ENCODE measurements at regions not wholly inside any gene's neighbourhood (a gene's known extent, or its start where the extent isn't known, plus 50 kb on each side); places are given as distances from the start of the nearest gene placed in this dataset.
A peak's percentile ranks its signal among the peaks of the same experiment; 100 is the strongest.
"Not testable (repeated sequence)": the region's sequence is repeated elsewhere in the genome, so short reads cannot be mapped to it uniquely, and the experiment has no call there.

DNA sequence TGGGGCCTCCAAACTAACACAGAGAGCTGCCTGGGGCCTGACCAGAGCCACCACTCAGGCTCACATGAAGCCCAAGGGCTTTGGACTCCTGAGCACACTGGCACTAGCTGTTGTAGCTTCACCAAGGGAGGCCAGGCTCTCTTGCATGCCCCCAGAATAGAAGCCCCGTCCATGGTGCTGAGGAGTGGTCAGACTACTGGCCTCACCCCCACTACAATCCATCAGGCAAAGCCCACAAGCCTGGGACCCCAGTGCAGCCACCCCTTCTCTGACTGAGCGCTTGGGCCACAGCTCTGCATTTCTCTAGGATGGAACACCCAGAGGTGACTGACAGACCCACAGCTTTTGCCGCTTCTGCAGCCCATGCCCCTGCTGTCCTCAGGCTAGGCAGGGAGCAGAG is 180.8 kb downstream of the PYDC2 start:
- DNase-seq (ENCODE audit: low read depth in 4 of 4, low spot score in 2 of 4) = no peak

DNA sequence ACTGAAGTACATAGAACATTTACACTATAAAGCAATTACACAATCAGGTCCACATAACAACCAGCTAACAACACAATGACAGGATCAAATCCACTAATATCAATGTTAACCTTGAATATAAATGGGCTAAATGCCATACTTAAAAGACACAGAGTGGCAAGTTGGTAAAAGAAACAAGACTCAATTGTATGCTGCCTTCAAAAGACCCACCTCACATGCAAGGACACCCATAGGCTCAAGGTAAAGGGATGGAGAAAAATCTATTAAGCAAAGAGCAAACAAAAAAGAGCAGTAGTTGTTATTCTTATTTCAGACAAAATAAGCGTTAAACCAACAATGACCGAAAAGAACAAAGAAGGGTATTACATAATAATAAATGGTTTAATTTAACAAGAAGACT is 183.3 kb downstream of the PYDC2 start:
- DNase-seq (ENCODE audit: low read depth in 4 of 4, low spot score in 2 of 4) = no peak

DNA sequence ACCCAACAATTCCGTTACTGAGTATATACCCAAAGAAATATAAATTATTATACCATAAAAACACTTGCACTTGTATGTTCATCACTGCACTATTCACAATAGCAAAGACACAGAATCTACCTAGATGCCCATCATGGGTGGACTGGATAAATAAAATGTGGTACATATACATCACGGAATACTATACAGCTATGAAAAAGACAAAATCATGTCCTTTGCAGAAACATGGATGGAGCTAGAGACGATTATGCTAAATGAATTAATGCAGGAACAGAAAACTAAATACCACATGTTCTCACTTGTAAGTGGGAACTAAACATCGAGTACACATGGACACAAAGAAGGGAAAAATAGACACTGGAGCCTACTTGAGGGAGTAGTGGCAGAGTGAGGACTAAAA is 185.3 kb downstream of the PYDC2 start:
- no peak for DNase-seq (ENCODE audit: low read depth in 4 of 4, low spot score in 2 of 4)

GRCh38 chr3:191648787-191649186 is 187.8 kb downstream of the PYDC2 start:
- no peak for DNase-seq (ENCODE audit: low read depth in 4 of 4, low spot score in 2 of 4)

GRCh38 chr3:191649626-191650025 is 188.7 kb downstream of the PYDC2 start:
- DNase-seq (ENCODE audit: low read depth in 4 of 4, low spot score in 2 of 4) = no peak

DNA sequence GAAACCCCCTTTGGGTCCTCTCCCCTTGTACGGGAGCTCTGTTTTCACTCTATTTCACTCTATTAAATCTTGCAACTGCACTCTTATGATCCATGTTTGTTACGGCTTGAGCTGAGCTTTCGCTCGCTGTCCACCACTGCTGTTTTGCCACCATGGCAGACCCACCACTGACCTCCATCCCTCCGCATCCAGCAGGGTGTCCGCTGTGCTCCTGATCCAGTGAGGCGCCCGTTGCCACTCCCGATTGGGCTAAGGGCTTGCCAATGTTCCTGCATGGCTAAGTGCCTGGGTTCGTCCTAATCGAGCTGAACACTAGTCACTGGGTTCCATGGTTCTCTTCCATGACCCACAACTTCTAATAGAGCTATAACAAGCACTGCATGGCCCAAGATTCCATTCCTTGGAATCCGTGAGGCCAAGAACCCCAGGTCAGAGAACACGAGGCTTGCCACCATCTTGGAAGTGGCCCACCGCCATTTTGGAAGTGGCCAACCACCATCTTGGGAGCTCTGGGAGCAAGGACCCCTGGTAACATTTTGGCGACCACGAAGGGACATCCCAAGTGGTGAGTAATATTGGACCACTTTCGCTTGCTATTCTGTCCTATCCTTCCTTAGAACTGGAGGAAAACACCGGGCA is 197.9 kb downstream of the PYDC2 start:
- not testable (repeated sequence) for DNase-seq (ENCODE audit: low read depth in 4 of 4, low spot score in 2 of 4)

- DNase-seq (ENCODE audit: low read depth in 4 of 4, low spot score in 2 of 4) = not testable (repeated sequence)
Measured at GRCh38 chr3:191662150-191662549, 201.2 kb downstream of the PYDC2 start.

DNA sequence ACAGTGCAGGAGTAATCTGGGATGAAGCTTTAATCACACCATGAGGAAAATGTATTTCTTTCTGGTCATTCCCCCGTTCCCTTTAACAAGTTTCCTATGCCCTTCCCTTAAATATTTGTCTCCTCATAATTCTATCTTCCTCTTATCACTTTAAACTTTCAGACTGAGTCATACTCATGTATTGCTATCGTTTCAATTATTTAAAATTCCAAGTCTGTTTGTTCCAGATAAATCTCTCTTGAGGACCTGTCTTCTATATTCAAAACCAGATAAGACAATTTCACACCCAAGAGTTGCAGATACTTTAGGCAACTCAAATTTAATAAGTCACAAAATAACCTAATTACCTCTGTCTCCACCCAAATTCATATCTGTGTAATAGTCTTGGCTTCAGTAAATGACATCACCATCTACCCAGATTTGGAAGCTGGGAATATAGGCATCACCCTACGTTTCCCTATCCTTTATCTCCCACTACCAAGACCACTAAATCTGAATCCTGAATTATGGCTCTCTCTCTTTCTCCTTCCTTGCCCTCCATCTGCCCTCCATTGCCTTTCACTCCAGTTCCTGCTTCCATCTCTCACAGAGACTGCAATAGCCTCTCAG is 220.1 kb downstream of the PYDC2 start:
- DNase-seq (ENCODE audit: low read depth in 4 of 4, low spot score in 2 of 4) = no peak

DNA sequence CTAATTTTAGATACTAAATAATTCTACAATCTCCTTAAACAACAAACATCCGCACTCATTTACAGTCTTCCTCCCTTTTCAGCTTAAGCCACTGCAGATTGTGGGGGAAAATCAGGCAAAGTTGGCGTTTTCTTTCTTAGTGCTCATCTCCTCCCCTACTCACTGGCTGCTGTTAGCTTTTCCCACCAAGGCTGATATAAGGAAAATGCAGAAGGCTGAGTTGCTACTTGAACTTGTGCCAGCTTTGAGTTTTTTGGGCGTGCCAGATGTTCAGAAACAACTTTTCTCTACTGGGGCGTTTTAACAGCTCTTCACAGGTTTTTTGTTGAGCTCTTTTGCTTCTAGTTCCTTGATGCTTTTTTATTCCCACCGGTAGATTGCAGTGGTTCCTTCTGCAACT is 222.0 kb downstream of the PYDC2 start:
- DNase-seq (ENCODE audit: low read depth in 4 of 4, low spot score in 2 of 4) = no peak

DNA sequence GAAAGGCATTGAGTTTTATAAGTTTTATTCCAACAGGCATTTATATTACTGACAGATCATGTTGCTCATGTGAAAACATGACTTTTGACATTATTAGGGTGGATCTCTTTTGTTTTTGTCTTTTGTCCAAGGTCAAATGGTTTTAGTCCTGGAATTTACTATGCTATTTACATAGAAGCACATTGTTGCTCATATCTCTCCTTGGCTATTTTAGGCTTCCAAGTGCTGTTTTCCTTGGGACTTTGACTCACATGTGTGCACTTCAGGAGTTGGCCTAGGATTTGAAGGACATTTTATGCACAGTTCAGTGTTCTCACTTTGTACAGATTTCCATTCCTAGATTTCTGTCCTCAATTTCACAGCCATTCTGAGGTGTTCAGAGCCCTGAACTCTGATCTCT is 225.7 kb downstream of the PYDC2 start:
- no peak for DNase-seq (ENCODE audit: low read depth in 4 of 4, low spot score in 2 of 4)

- DNase-seq (ENCODE audit: low read depth in 4 of 4, low spot score in 2 of 4) = no peak
Measured at GRCh38 chr3:191688756-191689433, 227.9 kb downstream of the PYDC2 start.

GRCh38 chr3:191691184-191691583 is 230.2 kb downstream of the PYDC2 start:
- not testable (repeated sequence) for DNase-seq (ENCODE audit: low read depth in 4 of 4, low spot score in 2 of 4)

- no peak for DNase-seq (ENCODE audit: low read depth in 4 of 4, low spot score in 2 of 4)
Measured at GRCh38 chr3:191695131-191695814, 234.3 kb downstream of the PYDC2 start.

GRCh38 chr3:191695815-191696153 is 234.8 kb downstream of the PYDC2 start:
- no peak for DNase-seq (ENCODE audit: low read depth in 4 of 4, low spot score in 2 of 4)

- no peak for DNase-seq (ENCODE audit: low read depth in 4 of 4, low spot score in 2 of 4)
Measured at GRCh38 chr3:191696348-191696747, 235.4 kb downstream of the PYDC2 start.

- DNase-seq (ENCODE audit: low read depth in 4 of 4, low spot score in 2 of 4) = no peak
Measured at GRCh38 chr3:191699546-191699945, 238.6 kb downstream of the PYDC2 start.

GRCh38 chr3:191702121-191702520 is 241.2 kb downstream of the PYDC2 start:
- DNase-seq (ENCODE audit: low read depth in 4 of 4, low spot score in 2 of 4) = no peak

- no peak for DNase-seq (ENCODE audit: low read depth in 4 of 4, low spot score in 2 of 4)
Measured at GRCh38 chr3:191707817-191708216, 246.9 kb downstream of the PYDC2 start.

GRCh38 chr3:191715585-191715984 is 254.6 kb downstream of the PYDC2 start:
- no peak for DNase-seq (ENCODE audit: low read depth in 4 of 4, low spot score in 2 of 4)

DNA sequence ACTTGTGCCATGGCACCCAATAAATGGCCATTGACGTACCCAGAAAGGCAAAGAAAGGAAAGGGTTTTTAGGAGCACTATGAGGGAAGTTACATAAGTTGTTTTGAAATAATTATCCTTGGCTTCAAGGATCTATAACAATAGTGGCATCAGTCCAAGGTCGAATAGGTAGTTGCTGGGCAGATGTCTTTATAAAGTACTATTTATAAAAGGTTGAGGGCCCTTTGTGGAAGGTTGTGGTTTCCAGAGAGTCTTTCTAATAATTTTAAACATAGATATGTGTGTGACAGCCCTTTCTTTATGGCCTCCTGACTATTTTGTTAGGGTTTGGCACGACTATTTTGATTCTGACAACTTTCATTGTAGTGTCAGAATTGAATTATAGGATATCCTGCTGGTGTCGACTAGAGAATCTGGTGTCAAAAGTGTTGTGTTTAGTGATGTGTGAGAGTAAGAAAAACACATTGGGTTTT is 260.5 kb downstream of the PYDC2 start:
- DNase-seq (ENCODE audit: low read depth in 4 of 4, low spot score in 2 of 4) = no peak

DNA sequence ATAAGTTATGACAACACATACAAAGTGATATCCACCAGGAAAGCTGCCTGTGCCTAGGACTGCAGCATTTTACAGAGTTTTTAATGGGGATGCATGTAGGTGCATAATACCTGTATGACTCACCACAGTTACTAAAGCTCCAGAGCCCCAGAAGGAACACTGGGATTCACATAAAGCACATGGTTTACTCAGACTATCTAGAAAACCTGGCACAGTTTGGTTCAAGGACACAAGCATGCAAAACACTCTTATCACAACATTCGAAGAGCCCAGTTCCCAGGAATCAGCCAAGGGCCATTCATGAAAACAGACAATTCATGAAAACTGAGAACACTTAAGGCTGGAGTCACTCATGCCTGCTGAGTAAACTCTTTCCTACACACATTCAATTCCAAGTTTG is 261.0 kb downstream of the PYDC2 start:
- DNase-seq (ENCODE audit: low read depth in 4 of 4, low spot score in 2 of 4) = peak in 1 of 4 donors; percentile 16

DNA sequence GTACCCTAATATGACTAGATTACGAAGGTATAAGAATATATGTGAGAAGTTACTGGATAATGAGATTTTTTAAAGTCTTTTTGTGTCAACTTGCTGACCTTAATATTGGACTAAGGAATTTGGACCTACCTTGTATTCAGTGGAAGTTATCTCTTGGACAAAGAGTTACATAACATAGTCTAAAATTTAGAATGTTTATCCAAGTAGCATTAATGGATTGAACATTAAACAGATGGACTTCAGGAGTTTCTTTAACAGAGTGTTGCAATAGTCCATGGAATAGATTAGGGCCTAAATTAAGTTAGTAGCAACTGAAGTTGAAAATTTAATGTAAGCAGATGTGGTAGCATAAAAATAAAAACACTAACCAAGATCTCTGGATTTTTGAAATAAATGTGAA is 266.4 kb downstream of the PYDC2 start:
- no peak for DNase-seq (ENCODE audit: low read depth in 4 of 4, low spot score in 2 of 4)
